ENCODE measurements at regions not wholly inside any gene's neighbourhood (a gene's known extent, or its start where the extent isn't known, plus 50 kb on each side); places are given as distances from the start of the nearest gene placed in this dataset.

DNA sequence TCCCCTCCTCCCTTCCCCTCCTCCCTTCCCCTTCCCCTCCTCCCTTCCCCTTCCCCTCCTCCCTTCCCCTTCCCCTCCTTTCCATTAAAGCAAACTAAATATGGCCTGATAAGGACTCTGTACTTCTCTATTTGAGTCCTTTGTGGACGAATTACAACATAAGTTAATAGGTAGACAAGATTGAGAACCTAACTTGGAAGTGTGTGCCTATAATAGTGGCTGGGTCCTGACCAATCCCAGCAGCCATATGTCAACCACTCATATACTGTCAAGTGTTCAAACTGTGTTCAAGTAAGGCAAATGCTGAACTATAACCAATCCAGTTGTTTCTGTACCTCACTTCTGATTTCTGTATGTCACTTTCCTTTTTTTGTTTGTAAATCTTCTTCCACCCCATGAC is 97.1 kb upstream of the RBMS1 start:
- TF ChIP-seq, protein P1, sequence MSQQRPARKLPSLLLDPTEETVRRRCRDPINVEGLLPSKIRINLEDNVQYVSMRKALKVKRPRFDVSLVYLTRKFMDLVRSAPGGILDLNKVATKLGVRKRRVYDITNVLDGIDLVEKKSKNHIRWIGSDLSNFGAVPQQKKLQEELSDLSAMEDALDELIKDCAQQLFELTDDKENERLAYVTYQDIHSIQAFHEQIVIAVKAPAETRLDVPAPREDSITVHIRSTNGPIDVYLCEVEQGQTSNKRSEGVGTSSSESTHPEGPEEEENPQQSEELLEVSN (IDR thresholded peaks at IDR 0.05; ENCODE audit: borderline replicate concordance, low read depth), result no peak
- TF ChIP-seq, protein P2, sequence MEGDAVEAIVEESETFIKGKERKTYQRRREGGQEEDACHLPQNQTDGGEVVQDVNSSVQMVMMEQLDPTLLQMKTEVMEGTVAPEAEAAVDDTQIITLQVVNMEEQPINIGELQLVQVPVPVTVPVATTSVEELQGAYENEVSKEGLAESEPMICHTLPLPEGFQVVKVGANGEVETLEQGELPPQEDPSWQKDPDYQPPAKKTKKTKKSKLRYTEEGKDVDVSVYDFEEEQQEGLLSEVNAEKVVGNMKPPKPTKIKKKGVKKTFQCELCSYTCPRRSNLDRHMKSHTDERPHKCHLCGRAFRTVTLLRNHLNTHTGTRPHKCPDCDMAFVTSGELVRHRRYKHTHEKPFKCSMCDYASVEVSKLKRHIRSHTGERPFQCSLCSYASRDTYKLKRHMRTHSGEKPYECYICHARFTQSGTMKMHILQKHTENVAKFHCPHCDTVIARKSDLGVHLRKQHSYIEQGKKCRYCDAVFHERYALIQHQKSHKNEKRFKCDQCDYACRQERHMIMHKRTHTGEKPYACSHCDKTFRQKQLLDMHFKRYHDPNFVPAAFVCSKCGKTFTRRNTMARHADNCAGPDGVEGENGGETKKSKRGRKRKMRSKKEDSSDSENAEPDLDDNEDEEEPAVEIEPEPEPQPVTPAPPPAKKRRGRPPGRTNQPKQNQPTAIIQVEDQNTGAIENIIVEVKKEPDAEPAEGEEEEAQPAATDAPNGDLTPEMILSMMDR (IDR thresholded peaks at IDR 0.05), result no peak
- no peak for TF ChIP-seq NFE2L2 (conservative IDR thresholded peaks at IDR 0.05; ENCODE audit: low read length)
- TF ChIP-seq MAFK (IDR thresholded peaks at IDR 0.05; ENCODE audit: partially characterized antibody), result no peak
- TF ChIP-seq EHMT2 (IDR thresholded peaks at IDR 0.05; ENCODE audit: low read depth), result no peak
- TF ChIP-seq ESRRA (IDR thresholded peaks at IDR 0.05; ENCODE audit: borderline replicate concordance, low read length), result no peak
- TF ChIP-seq POLR2A (IDR thresholded peaks at IDR 0.05; ENCODE audit: low read length), result no peak
- no peak for TF ChIP-seq SREBF2 (IDR thresholded peaks at IDR 0.05)
- TF ChIP-seq RFX5 (IDR thresholded peaks at IDR 0.05), result no peak
- TF ChIP-seq EP300 (IDR thresholded peaks at IDR 0.05), result no peak
- TF ChIP-seq, protein P3, sequence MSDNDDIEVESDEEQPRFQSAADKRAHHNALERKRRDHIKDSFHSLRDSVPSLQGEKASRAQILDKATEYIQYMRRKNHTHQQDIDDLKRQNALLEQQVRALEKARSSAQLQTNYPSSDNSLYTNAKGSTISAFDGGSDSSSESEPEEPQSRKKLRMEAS (IDR thresholded peaks at IDR 0.05), result no peak
